Right ventricle myocardium superior (tissue), 1 donor: ENCODE measurements at regions not wholly inside any gene's neighbourhood (a gene's known extent, or its start where the extent isn't known, plus 50 kb on each side); places are given as distances from the start of the nearest gene placed in this dataset.

Experiments used
- ATAC-seq: fragments of 200-7000 bp; cut with Tn5 transposase; one replicate; pipeline ENCODE4 v1.9.1; 2020; ENCODE audit warnings: mild to moderate bottlenecking; ENCODE audit not compliant: poor library complexity
- DNase-seq: peaks from one replicate; pipeline ENCODE4 v3.0.0-alpha.2; 2020
- intact Hi-C: fragments of 100-400 bp; cut with DNase I; formaldehyde crosslinking; loops from one replicate; pipeline ENCODE4 v1.11.2; 2022
- donor health status: DM: no; HTN: yes; CAD: no; lungs with severe emphysema.

GRCh38 chr5:96340357-96340756 is 92.7 kb downstream of the PCSK1 start:
- no peak for ATAC-seq
- DNase-seq = no peak
- intact Hi-C loops = no loop called here

- ATAC-seq (no peak), DNase-seq (no peak)
- intact Hi-C loops = loop anchor here (5.0 kb wide), 1 partner anchor 378 kb away; the partner anchor contains the start of gene ELL2
Measured at GRCh38 chr5:96339862-96340261, 93.2 kb downstream of the PCSK1 start.

- ATAC-seq = peak; percentile 67
- DNase-seq = peak; percentile 59
- intact Hi-C loops = loop anchor here (5.0 kb wide), 1 partner anchor 377 kb away; the partner anchor contains the start of gene ELL2
Measured at GRCh38 chr5:96338624-96339415, 94.2 kb downstream of the PCSK1 start.

GRCh38 chr5:96338091-96338490 is 95.0 kb downstream of the PCSK1 start:
- DNase-seq (no peak), ATAC-seq (no peak)
- intact Hi-C loops = loop anchor here (5.0 kb wide), 1 partner anchor 376 kb away; the partner anchor contains the start of gene ELL2

- intact Hi-C loops = loop anchor here (2.0 to 5.0 kb wide), 2 partner anchors 375 to 478 kb away; partner anchors contain the start of gene ELL2
- ATAC-seq (no peak), DNase-seq (no peak)
Measured at GRCh38 chr5:96337048-96337781, 95.8 kb downstream of the PCSK1 start.

GRCh38 chr5:96336351-96336985 is 96.6 kb downstream of the PCSK1 start:
- intact Hi-C loops = loop anchor here (2.0 to 5.0 kb wide), 2 partner anchors 374 to 478 kb away; partner anchors contain the start of gene ELL2
- DNase-seq (no peak), ATAC-seq (peak; percentile 83)

GRCh38 chr5:96335873-96336272 is 97.2 kb downstream of the PCSK1 start:
- no peak for DNase-seq
- intact Hi-C loops = loop anchor here (2.0 to 5.0 kb wide), 2 partner anchors 374 to 477 kb away; partner anchors contain the start of gene ELL2
- ATAC-seq = no peak

- no peak for ATAC-seq
- intact Hi-C loops = no loop called here
Measured at GRCh38 chr5:96333391-96333790, 99.7 kb downstream of the PCSK1 start.

GRCh38 chr5:96332535-96333366 is 100.3 kb downstream of the PCSK1 start:
- ATAC-seq (peak; percentile 63), DNase-seq (no peak)
- intact Hi-C loops = no loop called here

More at GRCh38 chr5:96333391-96333790, 99.7 kb downstream of the PCSK1 start:
- DNase-seq = no peak

GRCh38 chr5:96331681-96332361 is 101.2 kb downstream of the PCSK1 start:
- ATAC-seq (no peak), DNase-seq (no peak)
- intact Hi-C loops = no loop called here

- intact Hi-C loops = no loop called here
- ATAC-seq = no peak
- no peak for DNase-seq
Measured at GRCh38 chr5:96331210-96331609, 101.8 kb downstream of the PCSK1 start.

GRCh38 chr5:96330530-96331140 is 102.4 kb downstream of the PCSK1 start:
- ATAC-seq = no peak

GRCh38 chr5:96329886-96330529 is 103.0 kb downstream of the PCSK1 start:
- intact Hi-C loops = no loop called here
- no peak for ATAC-seq
- DNase-seq = no peak

More at GRCh38 chr5:96330530-96331140, 102.4 kb downstream of the PCSK1 start:
- no peak for DNase-seq
- intact Hi-C loops = no loop called here

- DNase-seq (no peak), ATAC-seq (no peak)
- intact Hi-C loops = no loop called here
Measured at GRCh38 chr5:96329289-96329688, 103.8 kb downstream of the PCSK1 start.

- DNase-seq (no peak), ATAC-seq (no peak)
- intact Hi-C loops = no loop called here
Measured at GRCh38 chr5:96327722-96328121, 105.3 kb downstream of the PCSK1 start.

- no peak for ATAC-seq
- intact Hi-C loops = no loop called here
- no peak for DNase-seq
Measured at GRCh38 chr5:96326902-96327301, 106.1 kb downstream of the PCSK1 start.

- no peak for ATAC-seq
- no peak for DNase-seq
- intact Hi-C loops = no loop called here
Measured at GRCh38 chr5:96324708-96325107, 108.3 kb downstream of the PCSK1 start.
